ENCODE measurements at regions not wholly inside any gene's neighbourhood (a gene's known extent, or its start where the extent isn't known, plus 50 kb on each side); places are given as distances from the start of the nearest gene placed in this dataset.

DNA sequence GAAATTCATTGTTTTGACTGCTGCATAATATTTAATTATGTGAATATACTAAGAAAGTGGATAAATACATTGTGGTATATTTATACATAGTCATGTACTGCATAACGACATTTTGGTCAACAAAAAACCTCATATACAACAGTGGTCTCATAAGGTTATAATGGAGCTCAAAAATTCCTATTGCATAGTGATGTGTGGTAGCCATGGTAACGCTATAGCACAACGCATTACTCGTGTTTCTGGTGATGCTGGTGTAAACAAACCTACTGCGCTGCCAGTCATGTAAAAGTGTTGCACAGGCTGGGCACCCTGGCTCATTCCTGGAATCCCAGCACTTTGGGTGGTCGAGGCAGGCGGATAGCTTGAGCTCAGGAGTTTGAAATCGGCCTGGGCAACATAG is 52.6 kb upstream of the NHLH2 start:
- TF ChIP-seq, protein P1, sequence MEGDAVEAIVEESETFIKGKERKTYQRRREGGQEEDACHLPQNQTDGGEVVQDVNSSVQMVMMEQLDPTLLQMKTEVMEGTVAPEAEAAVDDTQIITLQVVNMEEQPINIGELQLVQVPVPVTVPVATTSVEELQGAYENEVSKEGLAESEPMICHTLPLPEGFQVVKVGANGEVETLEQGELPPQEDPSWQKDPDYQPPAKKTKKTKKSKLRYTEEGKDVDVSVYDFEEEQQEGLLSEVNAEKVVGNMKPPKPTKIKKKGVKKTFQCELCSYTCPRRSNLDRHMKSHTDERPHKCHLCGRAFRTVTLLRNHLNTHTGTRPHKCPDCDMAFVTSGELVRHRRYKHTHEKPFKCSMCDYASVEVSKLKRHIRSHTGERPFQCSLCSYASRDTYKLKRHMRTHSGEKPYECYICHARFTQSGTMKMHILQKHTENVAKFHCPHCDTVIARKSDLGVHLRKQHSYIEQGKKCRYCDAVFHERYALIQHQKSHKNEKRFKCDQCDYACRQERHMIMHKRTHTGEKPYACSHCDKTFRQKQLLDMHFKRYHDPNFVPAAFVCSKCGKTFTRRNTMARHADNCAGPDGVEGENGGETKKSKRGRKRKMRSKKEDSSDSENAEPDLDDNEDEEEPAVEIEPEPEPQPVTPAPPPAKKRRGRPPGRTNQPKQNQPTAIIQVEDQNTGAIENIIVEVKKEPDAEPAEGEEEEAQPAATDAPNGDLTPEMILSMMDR (IDR thresholded peaks at IDR 0.05) = no peak
- TF ChIP-seq POLR2AphosphoS5 (IDR thresholded peaks at IDR 0.05) (no peak), POLR2A (IDR thresholded peaks at IDR 0.05) (no peak), EP300 (IDR thresholded peaks at IDR 0.05) (no peak)
- no peak overlapping the region for H3K4me3 ChIP-seq
- H3K27ac ChIP-seq = no peak overlapping the region
- WGBS = 81% methylated on average over 8 of the region's 8 CpGs
- H3K9me3 ChIP-seq = no peaks in the 10 kb centered on the region
- no peaks in the 10 kb centered on the region for H3K4me1 ChIP-seq
- no peaks in the 10 kb centered on the region for H3K36me3 ChIP-seq
- no peaks in the 10 kb centered on the region for H3K27me3 ChIP-seq
- DNase-seq (ENCODE audit: low spot score in 2 of 2) = no peak

DNA sequence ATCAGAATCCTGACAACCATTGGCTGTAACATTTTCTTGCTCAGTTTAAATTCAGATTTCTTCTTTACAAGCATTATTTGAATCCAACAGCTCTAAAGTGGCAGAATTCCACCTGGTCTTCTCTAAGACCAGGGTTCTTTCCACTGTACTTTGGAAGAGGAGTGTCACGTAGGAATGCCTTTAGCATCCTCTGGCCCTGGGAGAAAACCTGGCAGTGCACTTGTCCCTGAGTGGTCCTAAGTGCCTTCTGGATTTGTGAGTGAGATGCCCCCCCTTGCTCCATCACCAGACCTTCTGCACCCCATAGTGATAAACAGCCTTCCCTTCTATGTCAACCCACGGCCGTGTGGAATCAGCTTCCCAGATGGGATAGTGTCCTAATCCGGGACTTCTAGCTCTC is 57.1 kb upstream of the NHLH2 start:
- no peaks in the 10 kb centered on the region for H3K27me3 ChIP-seq
- 96% methylated on average over 4 of the region's 4 CpGs for WGBS
- H3K9me3 ChIP-seq = no peaks in the 10 kb centered on the region
- H3K36me3 ChIP-seq = no peaks in the 10 kb centered on the region
- DNase-seq (ENCODE audit: low spot score in 2 of 2) = no peak
- H3K4me1 ChIP-seq = no peaks in the 10 kb centered on the region
- H3K4me3 ChIP-seq = no peak overlapping the region
- no peak overlapping the region for H3K27ac ChIP-seq
- TF ChIP-seq EP300 (IDR thresholded peaks at IDR 0.05) (no peak), POLR2AphosphoS5 (IDR thresholded peaks at IDR 0.05) (no peak), POLR2A (IDR thresholded peaks at IDR 0.05) (no peak)
- TF ChIP-seq, protein P1 (IDR thresholded peaks at IDR 0.05) = no peak

DNA sequence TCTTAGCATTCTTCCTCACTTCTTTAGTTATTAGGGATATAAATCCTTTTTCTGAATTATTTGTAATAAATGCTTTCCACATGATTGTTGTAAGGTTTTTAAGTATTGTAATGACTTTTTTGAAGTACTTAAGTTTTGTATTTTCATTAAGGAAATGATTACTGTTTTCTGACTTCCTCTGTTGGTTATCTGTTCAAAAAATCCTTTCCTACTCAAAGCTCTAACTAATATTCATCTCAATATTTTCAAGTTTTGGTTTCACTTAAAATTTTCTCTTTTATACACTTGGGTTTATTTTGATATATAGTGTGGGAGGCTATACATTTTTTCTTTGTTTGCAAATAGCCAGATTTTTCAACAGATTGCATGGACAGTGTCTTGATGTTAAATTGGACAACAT is 59.9 kb upstream of the NHLH2 start:
- TF ChIP-seq EP300 (IDR thresholded peaks at IDR 0.05) = no peak
- H3K27ac ChIP-seq = no peak overlapping the region
- no peaks in the 10 kb centered on the region for H3K9me3 ChIP-seq

DNA sequence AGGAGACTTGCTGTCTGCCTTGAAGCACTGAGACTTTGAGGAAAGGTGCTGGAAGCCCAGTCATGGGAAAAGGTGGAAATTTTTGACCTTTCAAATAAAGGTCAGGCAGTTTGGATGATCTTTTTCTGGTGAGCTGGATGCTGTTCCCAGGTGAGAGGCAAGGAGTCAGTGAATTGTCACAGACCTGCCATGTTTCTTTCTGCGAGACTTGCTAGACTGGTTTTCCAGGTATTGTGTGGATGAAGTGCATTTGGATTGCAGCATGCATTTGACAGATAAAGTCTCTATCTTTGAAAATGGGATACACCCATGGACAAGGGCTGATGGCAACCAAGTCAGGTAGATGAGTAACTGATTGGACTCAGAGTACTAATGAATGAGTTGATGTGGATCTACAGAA is 65.7 kb upstream of the NHLH2 start:
- H3K4me3 ChIP-seq = no peak overlapping the region
- no peaks in the 10 kb centered on the region for H3K36me3 ChIP-seq
- TF ChIP-seq POLR2AphosphoS5 (IDR thresholded peaks at IDR 0.05) (peak in 1 of 3 donors; percentile 33), POLR2A (IDR thresholded peaks at IDR 0.05) (no peak), EP300 (IDR thresholded peaks at IDR 0.05) (no peak)
- TF ChIP-seq, protein P1 (IDR thresholded peaks at IDR 0.05) = no peak
- no peaks in the 10 kb centered on the region for H3K27me3 ChIP-seq
- no peak overlapping the region for H3K27ac ChIP-seq
- H3K9me3 ChIP-seq = no peaks in the 10 kb centered on the region
- WGBS = 56% methylated on average over 1 of the region's 1 CpG
- peaks cover 13% of the 10 kb centered on the region for H3K4me1 ChIP-seq
- no peak for DNase-seq (ENCODE audit: low spot score in 2 of 2)

More for the DNA sequence above, 59.9 kb upstream of the NHLH2 start:
- Histone ChIP-seq H3K4me1 (no peaks in the 10 kb centered on the region), H3K27me3 (no peaks in the 10 kb centered on the region), H3K36me3 (no peaks in the 10 kb centered on the region), H3K4me3 (no peak overlapping the region)
- no peak for DNase-seq (ENCODE audit: low spot score in 2 of 2)

DNA sequence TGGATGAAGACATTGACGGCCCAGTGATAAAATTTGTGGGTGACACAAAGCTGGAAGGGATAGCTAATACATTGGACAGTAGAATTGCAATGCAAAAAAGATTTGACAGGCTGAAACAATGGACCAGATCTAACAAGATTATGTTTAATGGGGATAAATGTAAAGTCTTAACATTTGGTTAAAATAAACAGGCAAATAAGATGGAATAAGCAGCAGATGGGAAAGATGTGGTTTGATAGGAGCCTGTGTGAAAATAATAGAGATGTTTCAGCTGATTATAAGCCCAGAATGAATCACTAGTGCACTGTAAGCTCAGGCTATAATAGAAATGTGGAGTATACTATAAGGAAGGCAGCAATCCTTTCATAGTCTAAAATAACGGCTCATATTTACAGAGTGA is 66.2 kb upstream of the NHLH2 start:
- no peak overlapping the region for H3K27ac ChIP-seq
- DNase-seq (ENCODE audit: low spot score in 2 of 2) = no peak
- no peak overlapping the region for H3K4me3 ChIP-seq
- WGBS = 74% methylated on average over 2 of the region's 2 CpGs
- TF ChIP-seq EP300 (IDR thresholded peaks at IDR 0.05) (no peak), POLR2AphosphoS5 (IDR thresholded peaks at IDR 0.05) (no peak), POLR2A (IDR thresholded peaks at IDR 0.05) (no peak)
- TF ChIP-seq, protein P1 (IDR thresholded peaks at IDR 0.05) = no peak
- no peaks in the 10 kb centered on the region for H3K27me3 ChIP-seq
- no peaks in the 10 kb centered on the region for H3K9me3 ChIP-seq
- H3K36me3 ChIP-seq = no peaks in the 10 kb centered on the region
- peaks cover 13% of the 10 kb centered on the region for H3K4me1 ChIP-seq

DNA sequence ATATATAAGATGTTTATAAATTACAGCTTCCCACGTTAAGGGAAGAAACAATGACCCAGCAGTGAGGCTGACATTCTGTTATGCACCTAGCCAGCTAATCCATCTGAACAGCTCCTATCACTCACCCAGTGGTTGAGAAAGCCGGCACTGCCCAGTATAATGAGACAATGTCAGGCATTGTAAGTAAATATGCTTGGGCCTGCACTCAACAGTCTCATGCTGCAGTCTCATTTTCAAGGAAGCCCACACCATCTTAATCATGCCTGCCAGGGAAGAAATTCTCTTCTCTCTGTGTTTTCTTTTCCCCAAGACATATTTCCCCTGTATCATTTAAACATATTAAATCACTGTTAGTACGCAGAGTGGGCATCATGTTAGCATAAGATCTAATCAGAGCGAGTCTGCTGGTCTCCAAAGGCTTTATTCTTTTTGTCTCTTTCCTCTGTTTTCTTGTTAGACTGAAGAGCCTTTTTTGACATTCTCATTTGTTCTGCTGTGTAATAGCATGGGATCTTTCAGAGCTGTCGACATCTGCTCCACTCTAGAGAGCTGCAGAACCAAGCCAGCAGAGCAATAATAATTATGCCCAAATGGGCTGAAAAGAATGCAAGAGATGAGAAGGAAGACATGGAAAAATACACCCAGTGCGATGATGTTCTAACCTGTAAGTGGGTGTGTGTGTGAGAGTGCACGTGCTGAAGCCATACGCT is 67.6 kb upstream of the SLC22A15 start:
- Histone ChIP-seq H3K27ac (peak overlapping the region; percentile 25), H3K9me3 (no peaks in the 10 kb centered on the region), H3K4me1 (peaks cover 13% of the 10 kb centered on the region), H3K36me3 (no peaks in the 10 kb centered on the region), H3K27me3 (no peaks in the 10 kb centered on the region), H3K4me3 (no peak overlapping the region)
- DNase-seq (ENCODE audit: low spot score in 2 of 2) = no peak
- 74% methylated on average over 8 of the region's 8 CpGs for WGBS
- TF ChIP-seq POLR2A (IDR thresholded peaks at IDR 0.05) (no peak), POLR2AphosphoS5 (IDR thresholded peaks at IDR 0.05) (no peak), EP300 (IDR thresholded peaks at IDR 0.05) (no peak)
- TF ChIP-seq, protein P1 (IDR thresholded peaks at IDR 0.05) = no peak

Measured in suprapubic skin (tissue), 4 donors.